MM.1S (cell line): ENCODE measurements at regions not wholly inside any gene's neighbourhood (a gene's known extent, or its start where the extent isn't known, plus 50 kb on each side); places are given as distances from the start of the nearest gene placed in this dataset.

ENCODE experiments used
- DNase-seq: peaks from one replicate; pipeline ENCODE4 v3.0.0-alpha.2; 2015
- H2AFZ ChIP-seq: fragments of 300-600 bp; sonication (generic); 2 replicates; pipeline ENCODE4 v1.6.0; 2016; ENCODE audit warnings: antibody characterized with exemption, low read length
- H3F3A ChIP-seq: fragments of 300-600 bp; sonication (generic); 2 replicates; pipeline ENCODE4 v1.6.1; 2016; ENCODE audit warnings: mild to moderate bottlenecking, antibody characterized with exemption, low read length, moderate library complexity, mixed read lengths; ENCODE audit not compliant: insufficient read depth
- H3K27ac ChIP-seq: fragments of 300-600 bp; sonication (generic); 2 replicates; pipeline ENCODE4 v1.5.1; 2016; ENCODE audit warnings: mild to moderate bottlenecking, low read length
- H3K27me3 ChIP-seq: fragments of 300-600 bp; sonication (generic); replicated peaks from 2 replicates; pipeline ENCODE4 v1.6.0; 2016; ENCODE audit warnings: low read length; ENCODE audit not compliant: insufficient read depth
- H3K36me3 ChIP-seq: fragments of 300-600 bp; sonication (generic); replicated peaks from 2 replicates; pipeline ENCODE4 v1.6.1; 2016; ENCODE audit warnings: mild to moderate bottlenecking, low read length, mixed read lengths; ENCODE audit not compliant: insufficient read depth
- H3K4me1 ChIP-seq: fragments of 300-600 bp; sonication (generic); 2 replicates; pipeline ENCODE4 v1.6.1; 2016; ENCODE audit warnings: low read length, mixed read lengths
- H3K4me2 ChIP-seq: fragments of 300-600 bp; sonication (generic); 2 replicates; pipeline ENCODE4 v1.6.0; 2016; ENCODE audit warnings: low read depth, low read length
- H3K4me3 ChIP-seq: fragments of 300-600 bp; sonication (generic); 2 replicates; pipeline ENCODE4 v1.5.1; 2016; ENCODE audit warnings: low read length, mixed read lengths
- H3K79me2 ChIP-seq: fragments of 300-600 bp; sonication (generic); 2 replicates; pipeline ENCODE4 v1.6.1; 2016; ENCODE audit warnings: mixed run types, low read length, mixed read lengths
- H3K9ac ChIP-seq: fragments of 300-600 bp; sonication (generic); 2 replicates; pipeline ENCODE4 v1.6.1; 2016; ENCODE audit warnings: low read length, mixed read lengths
- H3K9me2 ChIP-seq: fragments of 300-600 bp; sonication (generic); replicated peaks from 2 replicates; pipeline ENCODE4 v1.6.1; 2016; ENCODE audit warnings: mild to moderate bottlenecking, low read length, mixed read lengths; ENCODE audit not compliant: insufficient read depth
- H3K9me3 ChIP-seq: fragments of 300-600 bp; sonication (generic); replicated peaks from 2 replicates; pipeline ENCODE4 v1.6.1; 2016; ENCODE audit warnings: mild to moderate bottlenecking, low read length, mixed read lengths; ENCODE audit not compliant: insufficient read depth
- H4K20me1 ChIP-seq: fragments of 300-600 bp; sonication (generic); 2 replicates; pipeline ENCODE4 v1.6.1; 2016; ENCODE audit warnings: mild to moderate bottlenecking, low read length, moderate library complexity, mixed read lengths; ENCODE audit not compliant: insufficient read depth
- EZH2 ChIP-seq: fragments of 300-600 bp; sonication (generic); optimal IDR thresholded peaks from 2 replicates; pipeline ENCODE3; 2017; ENCODE audit warnings: low read depth, mild to moderate bottlenecking, antibody characterized with exemption, low read length, mixed read lengths
- EZH2phosphoT487 ChIP-seq: fragments of 300-600 bp; sonication (generic); IDR thresholded peaks from 2 replicates; pipeline ENCODE4 v1.6.1; 2018; ENCODE audit warnings: antibody characterized with exemption, low read length
- TF ChIP-seq, protein P1 (sequence below): fragments of 300-600 bp; sonication (generic); IDR thresholded peaks from 2 replicates; pipeline ENCODE4 v1.5.1; 2016; ENCODE audit warnings: antibody characterized with exemption, low read length, mixed read lengths

DNA sequence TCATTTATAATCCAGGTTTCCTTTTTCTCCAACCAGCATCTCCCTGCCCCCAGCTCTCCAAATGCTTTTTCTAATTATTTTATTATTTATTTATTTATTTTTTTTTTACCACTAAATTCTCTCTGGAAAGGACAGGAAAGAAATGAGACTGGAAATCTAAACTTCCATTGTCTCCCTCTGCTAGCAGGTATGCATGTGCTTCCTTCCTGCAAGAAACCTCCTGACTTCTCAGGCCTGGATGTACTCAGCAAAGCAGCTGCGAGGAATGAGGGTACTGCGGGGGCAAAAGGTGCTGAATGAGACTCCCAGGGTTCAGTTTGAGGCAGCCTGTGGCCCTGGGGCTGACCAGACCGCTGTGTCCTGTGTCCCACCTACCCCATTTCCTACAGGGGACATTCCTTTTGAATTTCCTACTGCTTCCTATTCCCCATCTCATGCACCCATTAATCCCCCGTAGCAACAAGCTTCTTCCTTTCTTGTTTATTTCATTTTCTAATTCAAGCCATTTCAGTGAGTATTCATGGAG lies 324.6 kb upstream of the IGFBP3 start:
- no peaks in the 10 kb centered on the region for H3K27me3 ChIP-seq
- H3K4me2 ChIP-seq = no peak overlapping the region
- H2AFZ ChIP-seq = no peak overlapping the region

DNA sequence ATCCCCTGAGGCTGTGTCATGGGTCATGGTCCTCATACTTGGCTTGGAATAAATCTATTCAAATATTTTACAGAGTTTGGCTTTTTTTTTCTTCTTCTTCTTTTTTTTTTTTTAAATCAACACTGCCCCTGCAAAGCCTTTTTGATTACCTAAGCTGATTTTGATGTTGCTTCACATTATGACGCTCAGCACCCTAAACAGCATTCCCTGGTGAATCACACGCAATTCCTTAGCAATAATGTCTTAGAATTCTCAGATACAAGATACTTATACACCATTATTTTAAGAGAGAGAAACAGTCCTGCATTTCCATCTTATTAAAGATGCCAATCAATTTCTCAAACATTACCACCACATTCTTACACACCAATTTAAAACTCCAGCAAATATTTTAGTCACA lies 323.7 kb upstream of the IGFBP3 start:
- Histone ChIP-seq H3K4me1 (no peaks in the 10 kb centered on the region), H3K9ac (no peak overlapping the region), H3K27me3 (no peaks in the 10 kb centered on the region), H3K4me3 (no peak overlapping the region), H3K9me2 (no peaks in the 10 kb centered on the region), H3K9me3 (no peaks in the 10 kb centered on the region), H3K27ac (no peak overlapping the region), H3F3A (no peaks in the 10 kb centered on the region), H2AFZ (no peak overlapping the region), H3K79me2 (no peaks in the 10 kb centered on the region), H4K20me1 (no peaks in the 10 kb centered on the region), H3K4me2 (no peak overlapping the region), H3K36me3 (no peaks in the 10 kb centered on the region)
- no peak for DNase-seq
- TF ChIP-seq, protein P1, sequence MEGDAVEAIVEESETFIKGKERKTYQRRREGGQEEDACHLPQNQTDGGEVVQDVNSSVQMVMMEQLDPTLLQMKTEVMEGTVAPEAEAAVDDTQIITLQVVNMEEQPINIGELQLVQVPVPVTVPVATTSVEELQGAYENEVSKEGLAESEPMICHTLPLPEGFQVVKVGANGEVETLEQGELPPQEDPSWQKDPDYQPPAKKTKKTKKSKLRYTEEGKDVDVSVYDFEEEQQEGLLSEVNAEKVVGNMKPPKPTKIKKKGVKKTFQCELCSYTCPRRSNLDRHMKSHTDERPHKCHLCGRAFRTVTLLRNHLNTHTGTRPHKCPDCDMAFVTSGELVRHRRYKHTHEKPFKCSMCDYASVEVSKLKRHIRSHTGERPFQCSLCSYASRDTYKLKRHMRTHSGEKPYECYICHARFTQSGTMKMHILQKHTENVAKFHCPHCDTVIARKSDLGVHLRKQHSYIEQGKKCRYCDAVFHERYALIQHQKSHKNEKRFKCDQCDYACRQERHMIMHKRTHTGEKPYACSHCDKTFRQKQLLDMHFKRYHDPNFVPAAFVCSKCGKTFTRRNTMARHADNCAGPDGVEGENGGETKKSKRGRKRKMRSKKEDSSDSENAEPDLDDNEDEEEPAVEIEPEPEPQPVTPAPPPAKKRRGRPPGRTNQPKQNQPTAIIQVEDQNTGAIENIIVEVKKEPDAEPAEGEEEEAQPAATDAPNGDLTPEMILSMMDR = no peak
- TF ChIP-seq EZH2phosphoT487 (no peak), EZH2 (no peak)

More for the DNA sequence above, 324.6 kb upstream of the IGFBP3 start:
- no peak for TF ChIP-seq EZH2
- TF ChIP-seq, protein P1 = no peak
- TF ChIP-seq EZH2phosphoT487 = no peak
- no peaks in the 10 kb centered on the region for H3K9me3 ChIP-seq
- H3K9ac ChIP-seq = no peak overlapping the region
- H3K79me2 ChIP-seq = no peaks in the 10 kb centered on the region
- no peaks in the 10 kb centered on the region for H3K4me1 ChIP-seq
- no peak for DNase-seq
- H3K9me2 ChIP-seq = no peaks in the 10 kb centered on the region
- no peaks in the 10 kb centered on the region for H4K20me1 ChIP-seq
- H3K4me3 ChIP-seq = no peak overlapping the region
- no peaks in the 10 kb centered on the region for H3F3A ChIP-seq
- H3K36me3 ChIP-seq = no peaks in the 10 kb centered on the region
- H3K27ac ChIP-seq = no peak overlapping the region

DNA sequence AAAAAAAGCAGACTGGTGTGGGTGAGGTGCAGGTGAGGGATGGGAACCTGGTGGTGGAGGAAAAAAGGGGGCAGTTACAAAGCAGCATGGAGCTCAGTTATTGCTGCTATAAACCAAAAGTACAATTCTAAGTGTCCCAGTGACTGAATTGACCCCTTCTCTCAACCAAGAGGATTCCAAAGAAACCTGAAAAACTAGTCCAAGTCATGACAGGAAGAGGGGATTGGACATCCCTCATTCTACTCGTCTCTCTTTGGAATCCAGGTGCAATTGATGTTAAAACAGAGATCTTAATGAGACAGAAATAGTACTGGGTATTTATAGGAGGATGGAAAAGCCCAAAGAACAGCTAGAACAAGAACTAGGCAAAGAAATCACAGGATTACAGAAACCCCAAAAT lies 322.3 kb upstream of the IGFBP3 start:
- Histone ChIP-seq H3K9me3 (no peaks in the 10 kb centered on the region), H3K4me2 (no peak overlapping the region), H3K79me2 (no peaks in the 10 kb centered on the region), H3K4me1 (no peaks in the 10 kb centered on the region), H3K9ac (no peak overlapping the region), H2AFZ (no peak overlapping the region), H3K4me3 (no peak overlapping the region), H4K20me1 (no peaks in the 10 kb centered on the region), H3K27ac (no peak overlapping the region), H3F3A (no peaks in the 10 kb centered on the region), H3K9me2 (no peaks in the 10 kb centered on the region), H3K36me3 (no peaks in the 10 kb centered on the region), H3K27me3 (no peaks in the 10 kb centered on the region)
- no peak for DNase-seq
- TF ChIP-seq EZH2 (no peak), EZH2phosphoT487 (no peak)
- TF ChIP-seq, protein P1 = no peak
